ENCODE measurements at regions not wholly inside any gene's neighbourhood (a gene's known extent, or its start where the extent isn't known, plus 50 kb on each side); places are given as distances from the start of the nearest gene placed in this dataset.

- Histone ChIP-seq H3K9me3 (ENCODE audit: control insufficient read depth in 4 of 4, low read length in 3 of 4) (peaks cover 0 to 7% (median 3%) of the 10 kb centered on the region in 4 donors), H3K27ac (ENCODE audit: low read depth in 1 of 2, low read length in 2 of 2) (no peak overlapping the region), H3K4me1 (ENCODE audit: control insufficient read depth in 4 of 4, insufficient read depth in 4 of 4, low read length in 3 of 4) (no peaks in the 10 kb centered on the region), H3K36me3 (ENCODE audit: control insufficient read depth in 4 of 4, insufficient read depth in 3 of 4, low read depth in 1 of 4, low read length in 3 of 4) (no peaks in the 10 kb centered on the region), H3K4me3 (ENCODE audit: low read depth in 1 of 3, low read length in 3 of 3) (no peak overlapping the region), H3K9ac (ENCODE audit: low read depth in 1 of 2, low read length in 2 of 2) (no peak overlapping the region), H3K27me3 (ENCODE audit: control insufficient read depth in 4 of 4, insufficient read depth in 4 of 4, low read length in 3 of 4) (no peaks in the 10 kb centered on the region)
- WGBS, result 94% methylated on average over 8 of the region's 8 CpGs
- no peak for DNase-seq (ENCODE audit: low spot score)
- TF ChIP-seq ATF3 (IDR thresholded peaks at IDR 0.05) (no peak), ZBTB33 (IDR thresholded peaks at IDR 0.05) (no peak), RXRA (IDR thresholded peaks at IDR 0.05) (no peak), REST (IDR thresholded peaks at IDR 0.05) (no peak), FOXA1 (IDR thresholded peaks at IDR 0.05) (no peak), JUND (IDR thresholded peaks at IDR 0.05) (no peak), RAD21 (IDR thresholded peaks at IDR 0.05) (no peak), YY1 (IDR thresholded peaks at IDR 0.05) (no peak), MAX (IDR thresholded peaks at IDR 0.05) (no peak), FOXA2 (IDR thresholded peaks at IDR 0.05) (no peak), SP1 (IDR thresholded peaks at IDR 0.05) (no peak), CTCF (IDR thresholded peaks at IDR 0.05; ENCODE audit: low read depth, low read length, missing input control) (no peak), TAF1 (conservative IDR thresholded peaks at IDR 0.05) (no peak)
Observed at GRCh38 chr10:28075424-28075823, 76.5 kb upstream of the ODAD2 start.

GRCh38 chr10:28072573-28072972 is 73.7 kb upstream of the ODAD2 start:
- H3K9me3 ChIP-seq (ENCODE audit: control insufficient read depth in 4 of 4, low read length in 3 of 4), result peaks cover 0 to 7% (median 3%) of the 10 kb centered on the region in 4 donors
- WGBS, result 93% methylated on average over 1 of the region's 1 CpG
- H3K27me3 ChIP-seq (ENCODE audit: control insufficient read depth in 4 of 4, insufficient read depth in 4 of 4, low read length in 3 of 4), result no peaks in the 10 kb centered on the region
- no peak overlapping the region for H3K27ac ChIP-seq (ENCODE audit: low read depth in 1 of 2, low read length in 2 of 2)
- H3K4me3 ChIP-seq (ENCODE audit: low read depth in 1 of 3, low read length in 3 of 3), result no peak overlapping the region
- H3K36me3 ChIP-seq (ENCODE audit: control insufficient read depth in 4 of 4, insufficient read depth in 3 of 4, low read depth in 1 of 4, low read length in 3 of 4), result no peaks in the 10 kb centered on the region
- no peak for DNase-seq (ENCODE audit: low spot score)
- H3K9ac ChIP-seq (ENCODE audit: low read depth in 1 of 2, low read length in 2 of 2), result no peak overlapping the region
- H3K4me1 ChIP-seq (ENCODE audit: control insufficient read depth in 4 of 4, insufficient read depth in 4 of 4, low read length in 3 of 4), result no peaks in the 10 kb centered on the region
- TF ChIP-seq RAD21 (IDR thresholded peaks at IDR 0.05) (no peak), MAX (IDR thresholded peaks at IDR 0.05) (no peak), YY1 (IDR thresholded peaks at IDR 0.05) (no peak), RXRA (IDR thresholded peaks at IDR 0.05) (no peak), HNF4G (IDR thresholded peaks at IDR 0.05) (no peak), ATF3 (IDR thresholded peaks at IDR 0.05) (no peak), JUND (IDR thresholded peaks at IDR 0.05) (no peak), EGR1 (IDR thresholded peaks at IDR 0.05; ENCODE audit: low read depth in 2 of 2) (no peak), FOXA1 (IDR thresholded peaks at IDR 0.05) (no peak), SP1 (IDR thresholded peaks at IDR 0.05) (no peak), ZBTB33 (IDR thresholded peaks at IDR 0.05) (no peak), HNF4A (conservative IDR thresholded peaks at IDR 0.05) (no peak), TAF1 (conservative IDR thresholded peaks at IDR 0.05) (no peak), FOXA2 (IDR thresholded peaks at IDR 0.05) (no peak), NR2F2 (IDR thresholded peaks at IDR 0.05) (no peak), GABPA (IDR thresholded peaks at IDR 0.05 in 1 of 2, conservative IDR thresholded peaks at IDR 0.05 in 1 of 2) (no peak)

All from liver (tissue), 8 donors.